GM10266 (cell line): ENCODE measurements at regions not wholly inside any gene's neighbourhood (a gene's known extent, or its start where the extent isn't known, plus 50 kb on each side); places are given as distances from the start of the nearest gene placed in this dataset.
"Not testable (repeated sequence)": the region's sequence is repeated elsewhere in the genome, so short reads cannot be mapped to it uniquely, and the experiment has no call there.

Experiments
- DNase-seq: peaks from one replicate; pipeline ENCODE4 v3.0.0; 2012; ENCODE audit errors: extremely low spot score
- TF ChIP-seq, protein P1 (sequence below): IDR thresholded peaks from 2 replicates; pipeline ENCODE4 v1.5.1; 2012; ENCODE audit warnings: mild to moderate bottlenecking, low read depth; ENCODE audit not compliant: control insufficient read depth, insufficient read depth; ENCODE audit errors: missing control alignments

DNA sequence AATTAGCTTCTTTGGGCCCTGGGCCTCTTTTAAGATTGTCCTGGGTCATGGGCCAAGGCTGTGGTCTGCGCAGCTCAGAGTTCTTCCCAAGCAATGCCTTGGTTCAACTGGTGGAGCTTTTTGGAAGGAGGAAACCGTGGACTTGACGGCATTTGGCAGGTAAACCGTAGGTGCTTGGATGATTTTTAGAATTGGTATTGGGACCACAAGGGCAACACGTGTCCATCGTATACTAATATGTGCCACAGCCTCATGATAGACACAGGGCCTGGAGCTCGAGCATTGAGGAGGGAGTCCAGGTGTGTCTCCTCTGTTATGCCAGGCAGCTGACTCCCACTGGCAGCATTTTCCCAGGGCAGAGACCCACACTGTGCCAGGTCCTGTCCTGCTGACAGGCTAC lies 120.9 kb upstream of the PITX1 start:
- no peak for DNase-seq
- TF ChIP-seq, protein P1, sequence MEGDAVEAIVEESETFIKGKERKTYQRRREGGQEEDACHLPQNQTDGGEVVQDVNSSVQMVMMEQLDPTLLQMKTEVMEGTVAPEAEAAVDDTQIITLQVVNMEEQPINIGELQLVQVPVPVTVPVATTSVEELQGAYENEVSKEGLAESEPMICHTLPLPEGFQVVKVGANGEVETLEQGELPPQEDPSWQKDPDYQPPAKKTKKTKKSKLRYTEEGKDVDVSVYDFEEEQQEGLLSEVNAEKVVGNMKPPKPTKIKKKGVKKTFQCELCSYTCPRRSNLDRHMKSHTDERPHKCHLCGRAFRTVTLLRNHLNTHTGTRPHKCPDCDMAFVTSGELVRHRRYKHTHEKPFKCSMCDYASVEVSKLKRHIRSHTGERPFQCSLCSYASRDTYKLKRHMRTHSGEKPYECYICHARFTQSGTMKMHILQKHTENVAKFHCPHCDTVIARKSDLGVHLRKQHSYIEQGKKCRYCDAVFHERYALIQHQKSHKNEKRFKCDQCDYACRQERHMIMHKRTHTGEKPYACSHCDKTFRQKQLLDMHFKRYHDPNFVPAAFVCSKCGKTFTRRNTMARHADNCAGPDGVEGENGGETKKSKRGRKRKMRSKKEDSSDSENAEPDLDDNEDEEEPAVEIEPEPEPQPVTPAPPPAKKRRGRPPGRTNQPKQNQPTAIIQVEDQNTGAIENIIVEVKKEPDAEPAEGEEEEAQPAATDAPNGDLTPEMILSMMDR, result no peak

DNA sequence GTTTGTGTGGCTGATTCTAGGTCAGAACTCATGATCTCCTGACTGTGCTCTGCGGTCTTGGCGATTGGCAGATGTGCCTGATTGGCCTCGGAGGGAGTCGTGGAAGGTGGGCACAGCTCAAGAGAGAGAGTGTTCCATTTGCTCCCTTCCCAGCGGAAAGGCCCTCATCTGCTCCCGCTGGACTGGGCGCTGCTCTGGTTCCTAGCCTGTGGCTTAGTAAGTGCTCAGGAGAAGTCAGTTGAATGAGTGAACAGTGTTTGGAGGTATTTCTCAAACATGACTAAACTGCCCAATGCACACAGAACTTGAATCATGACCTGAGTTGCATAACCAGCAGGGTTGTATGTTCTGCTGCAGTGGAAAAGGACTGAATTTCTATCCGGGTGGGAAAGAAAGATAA lies 120.2 kb upstream of the PITX1 start:
- no peak for DNase-seq

DNA sequence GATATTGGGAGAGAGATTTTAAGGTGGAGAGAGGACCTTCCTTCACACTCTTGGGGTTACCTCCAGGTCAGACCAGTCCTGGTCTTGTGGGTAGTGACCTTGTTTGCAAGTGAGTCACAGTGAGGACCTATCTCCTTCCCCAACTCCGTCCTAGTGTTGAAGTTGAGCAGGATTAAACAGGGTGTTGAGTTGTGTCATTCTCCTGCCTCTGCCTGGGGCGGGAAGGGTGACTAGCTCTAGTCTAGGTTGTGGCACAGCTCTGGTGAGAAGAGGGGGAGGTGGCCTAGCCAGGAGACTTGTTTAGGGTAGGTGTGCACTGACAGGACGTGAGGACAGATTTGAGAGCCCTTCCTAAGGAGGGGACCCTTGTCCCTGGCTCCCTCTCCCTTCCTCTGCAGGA lies 119.6 kb upstream of the PITX1 start:
- TF ChIP-seq, protein P1, result no peak

More for the DNA sequence above, 120.2 kb upstream of the PITX1 start:
- TF ChIP-seq, protein P1, result no peak

DNA sequence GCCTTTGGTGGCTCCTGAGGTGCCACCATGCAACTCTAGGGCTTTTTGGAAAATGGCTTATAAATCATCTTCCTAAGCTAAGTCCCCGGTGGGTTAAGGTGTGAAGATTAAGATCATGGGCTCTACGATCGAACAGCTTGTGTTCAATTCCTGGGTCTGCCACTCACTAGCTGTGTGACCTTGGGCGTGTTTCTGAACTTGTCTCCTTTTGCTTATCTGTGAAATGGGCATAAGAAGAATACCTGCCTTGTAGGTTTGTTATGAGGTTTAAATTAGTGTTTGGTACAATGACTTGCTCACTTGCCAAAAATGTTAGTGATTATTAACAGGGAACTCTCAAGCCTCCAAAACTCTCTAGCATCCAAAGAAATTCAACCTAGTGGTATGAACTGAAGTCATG lies 119.2 kb upstream of the PITX1 start:
- TF ChIP-seq, protein P1, result no peak
- no peak for DNase-seq

More for the DNA sequence above, 119.6 kb upstream of the PITX1 start:
- DNase-seq, result no peak

DNA sequence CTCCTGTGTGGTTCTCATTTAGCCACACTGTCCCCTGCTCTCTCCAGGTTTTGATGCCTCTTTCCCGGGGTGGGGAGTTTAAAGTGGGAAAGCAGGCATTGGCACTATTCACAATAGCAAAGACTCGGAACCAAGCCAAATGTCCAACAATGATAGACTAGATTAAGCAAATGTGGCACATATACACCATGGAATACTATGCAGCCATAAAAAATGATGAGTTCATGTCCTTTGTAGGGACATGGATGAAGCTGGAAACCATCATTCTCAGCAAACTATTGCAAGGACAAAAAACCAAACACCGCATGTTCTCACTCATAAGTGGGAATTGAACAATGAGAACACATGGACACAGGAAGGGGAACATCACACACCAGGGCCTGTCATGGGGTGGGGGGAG lies 117.6 kb upstream of the PITX1 start:
- not testable (repeated sequence) for DNase-seq

DNA sequence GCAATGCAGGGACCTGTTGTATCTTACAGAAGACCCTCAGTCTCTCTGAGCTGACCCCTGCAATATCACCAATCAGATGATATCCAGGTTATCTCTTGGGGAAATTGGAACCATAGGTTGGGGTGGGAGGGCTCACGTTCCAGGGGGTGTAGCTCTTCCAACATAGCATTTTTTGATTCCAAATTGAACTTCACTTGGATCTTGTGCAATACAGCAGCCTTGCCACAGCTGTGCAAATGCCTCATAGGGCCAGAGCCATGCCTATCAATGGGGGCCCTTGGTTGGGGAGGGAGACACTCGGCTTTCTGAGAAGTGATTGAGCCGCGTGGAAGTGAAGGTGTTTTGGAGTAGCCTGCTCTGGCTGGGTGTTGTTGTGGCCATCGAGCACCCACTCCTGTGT lies 117.2 kb upstream of the PITX1 start:
- DNase-seq, result no peak
- TF ChIP-seq, protein P1, result no peak

DNA sequence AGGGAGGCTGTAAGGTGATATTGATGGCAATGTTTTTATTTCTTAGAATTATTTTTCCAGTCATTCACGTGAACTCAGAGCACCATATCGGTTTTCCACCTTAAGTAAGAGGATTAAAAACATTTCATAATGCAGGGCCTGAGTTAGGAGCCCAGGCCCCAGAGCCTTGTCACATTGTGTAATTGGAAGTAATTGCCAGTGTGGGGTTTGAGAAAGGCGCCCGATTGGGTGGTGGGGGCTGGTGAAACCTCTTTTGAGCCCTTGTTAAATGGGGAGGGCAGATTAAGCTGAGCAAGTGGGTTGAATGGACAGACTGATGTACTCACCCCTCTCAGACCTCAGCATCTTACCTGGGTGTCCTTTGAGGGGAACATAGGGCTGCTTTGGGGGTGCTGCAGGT lies 116.7 kb upstream of the PITX1 start:
- DNase-seq, result no peak
- TF ChIP-seq, protein P1, result no peak
